Ishikawa (cell line): ENCODE measurements at regions not wholly inside any gene's neighbourhood (a gene's known extent, or its start where the extent isn't known, plus 50 kb on each side); places are given as distances from the start of the nearest gene placed in this dataset.

Experiments used
- CEBPB ChIP-seq: IDR thresholded peaks from 2 replicates; pipeline ENCODE4 v1.6.1; 2012
- CREB1 ChIP-seq: IDR thresholded peaks from 2 replicates; pipeline ENCODE4 v1.6.1; 2012; ENCODE audit warnings: low read depth
- EGR1 ChIP-seq: IDR thresholded peaks from 2 replicates; pipeline ENCODE4 v1.6.1; 2012
- EP300 ChIP-seq: IDR thresholded peaks from 2 replicates; pipeline ENCODE4 v1.6.1; 2012; ENCODE audit warnings: borderline replicate concordance
- FOXM1 ChIP-seq: IDR thresholded peaks from 2 replicates; pipeline ENCODE4 v1.6.1; 2012; ENCODE audit warnings: low read depth, borderline replicate concordance
- MAX ChIP-seq: IDR thresholded peaks from 2 replicates; pipeline ENCODE4 v1.6.1; 2012
- NFIC ChIP-seq: IDR thresholded peaks from 2 replicates; pipeline ENCODE4 v1.6.1; 2012
- RAD21 ChIP-seq: IDR thresholded peaks from 2 replicates; pipeline ENCODE4 v1.6.1; 2012; ENCODE audit warnings: low read depth
- REST ChIP-seq: IDR thresholded peaks from 2 replicates; pipeline ENCODE4 v1.6.1; 2012; ENCODE audit warnings: low read depth, mild to moderate bottlenecking
- TAF1 ChIP-seq: IDR thresholded peaks from 2 replicates; pipeline ENCODE4 v1.6.1; 2012; ENCODE audit warnings: low read depth, mild to moderate bottlenecking
- TCF12 ChIP-seq: IDR thresholded peaks from 2 replicates; pipeline ENCODE4 v1.6.1; 2012; ENCODE audit warnings: low read depth
- TEAD4 ChIP-seq: IDR thresholded peaks from 2 replicates; pipeline ENCODE4 v1.6.1; 2012
- USF1 ChIP-seq: IDR thresholded peaks from 2 replicates; pipeline ENCODE4 v1.6.1; 2012
- YY1 ChIP-seq: IDR thresholded peaks from 2 replicates; pipeline ENCODE4 v1.6.1; 2012; ENCODE audit warnings: low read depth
- ZBTB7A ChIP-seq: IDR thresholded peaks from 2 replicates; pipeline ENCODE4 v1.6.1; 2012; ENCODE audit warnings: low read depth

GRCh38 chrX:131792356-131792749 is 230.7 kb upstream of the STK26 start:
- peak; percentile 33; the same call in 1 of the 2 replicates for TF ChIP-seq EP300
- no peak for TF ChIP-seq ZBTB7A
- no peak for TF ChIP-seq CREB1
- peak; percentile 39; the same call in 1 of the 2 replicates for TF ChIP-seq TAF1
- TF ChIP-seq MAX: peak; percentile 31; the same call in 1 of the 2 replicates
- peak; percentile 85 for TF ChIP-seq RAD21
- no peak for TF ChIP-seq FOXM1
- TF ChIP-seq YY1: peak; percentile 91
- TF ChIP-seq USF1: no peak
- 0 out of 2 replicates have a peak, but pooled peaks have one; percentile 52 for TF ChIP-seq TCF12

GRCh38 chrX:131792789-131793462 is 230.2 kb upstream of the STK26 start:
- TF ChIP-seq YY1 (peak; percentile 81), TCF12 (0 out of 2 replicates have a peak, but pooled peaks have one; percentile 16), TAF1 (0 out of 2 replicates have a peak, but pooled peaks have one; percentile 37), FOXM1 (no peak), RAD21 (peak; percentile 82), EP300 (peak; percentile 17; the same call in 1 of the 2 replicates), CREB1 (no peak)

GRCh38 chrX:131795442-131796229 is 227.5 kb upstream of the STK26 start:
- TF ChIP-seq CEBPB (no peak), NFIC (0 out of 2 replicates have a peak, but pooled peaks have one; percentile 19), YY1 (no peak), RAD21 (no peak), EGR1 (no peak), ZBTB7A (0 out of 2 replicates have a peak, but pooled peaks have one; percentile 46), TEAD4 (no peak), USF1 (no peak), REST (no peak), TCF12 (peak; percentile 24; the same call in 1 of the 2 replicates)

- no peak for TF ChIP-seq TEAD4
- no peak for TF ChIP-seq CEBPB
These were observed 222.0 kb upstream of the STK26 start for GRCh38 chrX:131801066-131801465.

GRCh38 chrX:131801911-131802310 is 221.2 kb upstream of the STK26 start:
- no peak for TF ChIP-seq EGR1
- TF ChIP-seq CREB1: no peak
- TF ChIP-seq ZBTB7A: no peak
- no peak for TF ChIP-seq RAD21
- no peak for TF ChIP-seq USF1
- no peak for TF ChIP-seq TEAD4
- no peak for TF ChIP-seq TCF12
- TF ChIP-seq CEBPB: no peak
- no peak for TF ChIP-seq MAX

- peak; percentile 86 for TF ChIP-seq YY1
- TF ChIP-seq MAX: no peak
- no peak for TF ChIP-seq CEBPB
- TF ChIP-seq FOXM1: no peak
- TF ChIP-seq ZBTB7A: no peak
- TF ChIP-seq RAD21: peak; percentile 54
- no peak for TF ChIP-seq CREB1
- TF ChIP-seq NFIC: peak; percentile 55
- no peak for TF ChIP-seq USF1
- TF ChIP-seq EP300: 0 out of 2 replicates have a peak, but pooled peaks have one; percentile 22
- TF ChIP-seq TEAD4: 0 out of 2 replicates have a peak, but pooled peaks have one; percentile 35
- 0 out of 2 replicates have a peak, but pooled peaks have one; percentile 21 for TF ChIP-seq TCF12
These were observed 220.1 kb upstream of the STK26 start for GRCh38 chrX:131802836-131803626.
